ENCODE measurements at regions not wholly inside any gene's neighbourhood (a gene's known extent, or its start where the extent isn't known, plus 50 kb on each side); places are given as distances from the start of the nearest gene placed in this dataset.

GRCh38 chr1:209389975-209390374 is 193.5 kb upstream of the CAMK1G start:
- no peaks in the 10 kb centered on the region for H3K36me3 ChIP-seq
- H3K27ac ChIP-seq = no peak overlapping the region
- H3K9me3 ChIP-seq = no peaks in the 10 kb centered on the region
- TF ChIP-seq POLR2AphosphoS5 (IDR thresholded peaks at IDR 0.05) = no peak
- TF ChIP-seq CTCF (IDR thresholded peaks at IDR 0.05) = no peak
- no peak for TF ChIP-seq EP300 (IDR thresholded peaks at IDR 0.05)
- no peak for TF ChIP-seq POLR2A (IDR thresholded peaks at IDR 0.05)
- H3K27me3 ChIP-seq = no peaks in the 10 kb centered on the region
- H3K4me1 ChIP-seq = no peaks in the 10 kb centered on the region
- WGBS, 2 donors (ENCODE audit: low coverage in 1 of 2) = 43 to 70% methylated on average over 1 of the region's 1 CpG
- ATAC-seq = no peak
- no peak overlapping the region for H3K4me3 ChIP-seq

GRCh38 chr1:209390764-209391163 is 192.8 kb upstream of the CAMK1G start:
- no peaks in the 10 kb centered on the region for H3K9me3 ChIP-seq
- no peak for TF ChIP-seq POLR2AphosphoS5 (IDR thresholded peaks at IDR 0.05)
- TF ChIP-seq POLR2A (IDR thresholded peaks at IDR 0.05) = no peak
- TF ChIP-seq EP300 (IDR thresholded peaks at IDR 0.05) = no peak
- no peak for TF ChIP-seq CTCF (IDR thresholded peaks at IDR 0.05)
- H3K27me3 ChIP-seq = no peaks in the 10 kb centered on the region
- no peaks in the 10 kb centered on the region for H3K4me1 ChIP-seq
- no peak overlapping the region for H3K4me3 ChIP-seq
- no peak for ATAC-seq
- H3K27ac ChIP-seq = no peak overlapping the region
- no peaks in the 10 kb centered on the region for H3K36me3 ChIP-seq
- WGBS, 2 donors (ENCODE audit: low coverage in 1 of 2) = 82% methylated on average over 1 of the region's 1 CpG; no CpG with 5 or more reads in 1 of the 2 donors

GRCh38 chr1:209391792-209392191 is 191.7 kb upstream of the CAMK1G start:
- H3K27me3 ChIP-seq = no peaks in the 10 kb centered on the region
- H3K36me3 ChIP-seq = no peaks in the 10 kb centered on the region
- ATAC-seq = no peak
- no peaks in the 10 kb centered on the region for H3K9me3 ChIP-seq
- WGBS, 2 donors (ENCODE audit: low coverage in 1 of 2) = no CpG with 5 or more reads among the region's 2 CpGs
- no peaks in the 10 kb centered on the region for H3K4me1 ChIP-seq
- no peak overlapping the region for H3K4me3 ChIP-seq
- TF ChIP-seq POLR2AphosphoS5 (IDR thresholded peaks at IDR 0.05) (no peak), EP300 (IDR thresholded peaks at IDR 0.05) (no peak), CTCF (IDR thresholded peaks at IDR 0.05) (no peak)
- H3K27ac ChIP-seq = no peak overlapping the region

GRCh38 chr1:209395169-209395568 is 188.3 kb upstream of the CAMK1G start:
- ATAC-seq = no peak
- 18 to 34% methylated on average over 7 of the region's 7 CpGs for WGBS, 2 donors (ENCODE audit: low coverage in 1 of 2)

More at GRCh38 chr1:209395169-209395568, 188.3 kb upstream of the CAMK1G start:
- H3K4me3 ChIP-seq = no peak overlapping the region
- no peaks in the 10 kb centered on the region for H3K9me3 ChIP-seq
- TF ChIP-seq POLR2A (IDR thresholded peaks at IDR 0.05) (no peak), CTCF (IDR thresholded peaks at IDR 0.05) (no peak), POLR2AphosphoS5 (IDR thresholded peaks at IDR 0.05) (no peak), EP300 (IDR thresholded peaks at IDR 0.05) (no peak)
- H3K27ac ChIP-seq = no peak overlapping the region
- no peaks in the 10 kb centered on the region for H3K36me3 ChIP-seq
- H3K27me3 ChIP-seq = no peaks in the 10 kb centered on the region
- H3K4me1 ChIP-seq = peaks cover 0 to 12% (median 0%) of the 10 kb centered on the region in 3 donors
